ENCODE measurements at regions not wholly inside any gene's neighbourhood (a gene's known extent, or its start where the extent isn't known, plus 50 kb on each side); places are given as distances from the start of the nearest gene placed in this dataset.
"Not testable (repeated sequence)": the region's sequence is repeated elsewhere in the genome, so short reads cannot be mapped to it uniquely, and the experiment has no call there.

DNA sequence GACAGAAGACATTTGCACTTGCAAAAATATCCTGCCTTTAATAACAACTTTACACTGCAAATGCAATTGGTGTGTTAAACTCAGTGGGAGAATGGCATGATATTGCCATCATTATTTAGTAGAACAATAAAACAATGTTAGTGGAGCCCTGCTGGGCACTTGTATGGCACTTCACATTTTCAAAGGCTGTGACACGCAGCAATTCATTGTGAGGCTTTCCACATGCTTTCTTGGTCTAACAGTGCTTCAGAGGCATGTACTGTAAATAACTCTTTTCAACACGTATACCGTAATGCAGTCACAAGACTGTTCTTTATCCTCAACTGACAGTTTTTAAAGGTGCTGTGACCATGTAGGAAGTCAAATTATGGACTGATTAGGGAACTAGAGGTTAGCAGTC lies 155.5 kb upstream of the EPB41L4A start:
- peak; percentile 86 for DNase-seq

GRCh38 chr5:112576298-112576925 lies 157.3 kb upstream of the EPB41L4A start:
- DNase-seq: no peak

- DNase-seq: no peak
These were observed 158.0 kb upstream of the APC start for GRCh38 chr5:112579599-112580170.

- DNase-seq: no peak
These were observed 155.8 kb upstream of the APC start for GRCh38 chr5:112581811-112582320.

DNA sequence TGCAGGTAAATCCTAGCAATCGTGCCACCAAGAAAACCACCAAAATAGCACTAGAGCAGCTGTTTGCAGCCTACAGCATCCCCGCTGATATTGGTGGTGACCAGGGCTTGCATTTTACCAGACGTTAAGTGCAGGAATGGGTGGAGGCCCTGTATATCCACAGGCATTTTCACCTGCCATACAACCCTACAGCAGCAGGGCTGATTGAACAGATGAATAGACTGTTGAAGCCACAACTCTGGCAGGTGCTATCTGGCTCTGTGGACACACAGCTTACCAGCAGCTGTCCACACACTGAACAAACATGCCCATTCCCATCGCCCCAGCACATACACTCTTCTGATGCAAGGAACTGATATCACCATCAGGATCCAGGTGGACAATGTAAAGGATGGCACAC lies 154.5 kb upstream of the APC start:
- DNase-seq: peak; percentile 38

GRCh38 chr5:112584781-112585180 lies 152.9 kb upstream of the APC start:
- DNase-seq: no peak

DNA sequence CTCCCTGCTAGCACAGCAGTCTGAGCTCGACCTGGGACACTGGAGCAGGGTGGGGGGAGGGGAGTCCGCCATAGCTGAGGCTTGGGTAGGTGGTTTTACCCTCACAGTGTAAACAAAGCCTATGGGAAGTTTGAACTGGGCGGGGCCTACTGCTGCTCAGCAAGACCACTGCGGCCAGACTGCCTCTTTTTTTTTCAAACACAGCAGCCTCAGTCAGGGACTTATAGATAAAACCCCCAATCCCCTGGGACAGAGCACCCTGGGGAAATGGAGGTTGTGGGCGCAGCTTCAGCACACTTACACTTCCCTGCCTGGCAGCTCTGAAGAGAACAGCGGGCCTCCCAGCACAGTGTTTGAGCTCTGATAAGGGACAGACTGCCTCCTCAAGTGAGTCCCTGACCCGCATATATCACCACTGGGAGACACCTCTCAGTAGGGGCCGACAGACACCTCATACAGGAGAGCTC lies 151.1 kb upstream of the APC start:
- DNase-seq: peak; percentile 33

DNA sequence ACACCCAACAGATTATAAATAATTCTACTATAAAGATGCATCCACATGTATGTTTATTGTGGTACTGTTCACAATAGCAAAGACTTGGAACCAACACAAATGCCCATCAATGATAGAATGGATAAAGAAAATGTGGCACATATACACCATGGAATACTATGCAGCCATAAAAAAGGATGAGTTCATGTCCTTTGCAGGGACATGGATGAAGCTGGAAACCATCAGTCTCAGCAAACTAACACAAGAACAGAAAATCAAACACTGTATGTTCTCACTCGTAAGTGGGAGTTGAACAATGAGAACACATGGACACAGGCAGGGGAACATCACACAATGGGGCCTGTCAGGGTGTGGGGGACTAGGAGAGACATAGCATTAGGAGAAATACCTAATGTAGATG lies 146.8 kb upstream of the APC start:
- DNase-seq: not testable (repeated sequence)

DNA sequence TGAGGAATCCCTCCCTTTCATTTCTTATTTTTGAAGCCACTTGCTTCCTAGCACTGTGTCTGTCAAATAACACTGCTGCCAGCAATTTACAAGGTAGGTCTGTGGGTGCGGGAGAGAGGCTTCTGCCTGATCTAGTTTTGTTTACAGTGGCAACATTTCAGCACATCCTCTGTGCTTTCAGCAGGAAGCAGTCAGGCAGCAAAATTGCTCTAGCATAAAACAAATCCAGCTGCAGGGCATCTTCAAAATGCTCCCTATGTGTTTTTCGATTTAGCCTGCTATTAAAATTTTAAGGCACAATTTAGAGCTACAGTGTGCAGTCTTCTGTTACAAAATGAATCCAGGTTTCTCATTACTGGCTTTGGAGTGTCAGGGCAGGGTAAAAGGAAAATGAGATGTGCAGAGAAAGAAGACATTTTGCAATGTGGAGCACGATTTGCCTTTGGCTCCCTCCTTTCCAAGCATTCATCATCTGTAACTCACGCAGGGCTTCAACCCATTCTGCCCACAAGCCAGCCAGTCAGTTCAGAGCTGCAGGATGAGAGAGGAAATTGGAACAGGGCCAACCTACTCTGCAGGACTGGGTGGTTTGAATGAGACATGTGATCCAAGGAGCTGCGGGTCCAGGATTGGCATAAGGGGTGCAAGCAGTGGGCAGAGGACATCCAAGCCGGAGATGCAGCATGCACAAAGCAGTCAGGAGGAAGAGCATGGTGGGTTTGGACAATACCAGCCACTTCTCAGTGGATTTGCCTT lies 143.4 kb upstream of the APC start:
- peak; percentile 81 for DNase-seq

- no peak for DNase-seq
These were observed 142.7 kb upstream of the APC start for GRCh38 chr5:112594941-112595340.

DNA sequence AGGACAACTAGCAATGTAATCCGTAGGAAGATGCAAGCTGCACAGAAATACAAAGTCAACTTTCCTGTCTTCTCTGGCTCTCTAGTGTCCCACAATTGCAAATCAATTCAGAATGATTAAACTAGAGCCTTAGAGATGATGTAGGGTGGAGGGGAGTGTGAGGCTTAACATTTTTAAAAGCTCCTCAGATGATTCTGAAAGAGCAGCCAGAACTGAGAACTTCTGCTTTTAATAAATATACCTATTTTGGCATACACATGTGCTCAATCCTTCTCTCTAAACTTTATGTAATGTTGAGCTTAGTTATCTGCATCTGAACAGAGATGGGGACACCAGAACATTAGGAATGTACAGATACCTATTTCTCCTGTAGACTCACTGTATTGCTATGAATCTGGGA lies 139.9 kb upstream of the APC start:
- DNase-seq: no peak

GRCh38 chr5:112600510-112600909 lies 137.2 kb upstream of the APC start:
- DNase-seq: not testable (repeated sequence)

- peak; percentile 15 for DNase-seq
These were observed 132.7 kb upstream of the APC start for GRCh38 chr5:112604732-112605630.

GRCh38 chr5:112608975-112609374 lies 128.7 kb upstream of the APC start:
- no peak for DNase-seq

- DNase-seq: no peak
These were observed 125.0 kb upstream of the APC start for GRCh38 chr5:112612663-112613062.

- DNase-seq: no peak
These were observed 123.4 kb upstream of the APC start for GRCh38 chr5:112614285-112614684.

DNA sequence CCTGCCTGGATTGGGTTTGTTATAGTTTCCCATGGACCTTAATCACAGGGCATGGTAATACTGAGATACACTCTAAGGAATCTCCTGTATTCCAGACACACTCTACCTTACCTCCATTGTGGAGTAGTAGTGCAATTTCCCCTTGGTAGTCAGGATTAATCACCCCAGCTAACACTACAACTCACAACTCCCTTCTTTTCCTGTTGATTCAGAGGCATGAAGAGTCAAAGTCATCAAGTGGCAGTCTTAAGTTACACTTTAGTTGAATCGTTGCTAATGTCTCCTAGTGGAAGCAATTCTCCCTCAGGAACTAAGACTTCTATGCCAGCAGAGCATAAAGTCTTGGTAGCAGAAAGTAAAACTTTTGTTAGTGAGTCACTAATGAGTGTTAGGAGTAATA lies 122.7 kb upstream of the APC start:
- DNase-seq: no peak

DNA sequence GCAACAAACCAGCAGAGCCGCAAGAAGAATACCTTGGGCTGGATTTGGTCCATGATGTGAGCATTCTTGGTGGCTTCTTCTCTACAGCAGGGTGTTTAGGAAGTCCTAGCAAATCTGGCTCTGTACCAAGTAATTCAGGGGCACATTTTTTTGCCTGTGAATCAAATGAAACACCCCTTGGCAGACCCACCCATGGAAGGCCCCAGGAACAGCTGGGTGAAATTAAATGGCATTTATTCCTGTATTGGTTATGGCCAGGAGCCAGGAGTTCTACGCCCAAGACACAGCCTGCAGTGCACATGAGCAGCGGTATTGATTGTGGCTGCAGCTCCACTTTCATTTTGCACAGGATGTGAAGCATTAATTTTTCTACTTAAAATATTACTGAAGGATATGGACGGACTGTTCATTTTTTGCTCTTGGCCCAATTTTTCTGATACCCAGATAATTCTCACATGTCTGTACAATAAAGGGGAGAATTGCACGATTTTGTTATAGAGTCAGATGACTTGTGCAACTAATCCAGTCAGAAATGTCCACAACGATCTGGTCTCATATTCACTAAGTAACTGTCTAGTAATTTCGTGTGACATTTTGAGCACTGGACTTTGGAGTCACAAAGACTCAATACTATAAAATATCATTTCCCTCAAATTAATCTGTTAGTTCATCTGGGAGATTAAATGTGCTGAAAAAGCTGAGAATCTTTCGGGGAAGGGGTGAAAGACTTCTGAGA lies 120.7 kb upstream of the APC start:
- peak; percentile 87 for DNase-seq

GRCh38 chr5:112625246-112625645 lies 112.4 kb upstream of the APC start:
- no peak for DNase-seq

DNA sequence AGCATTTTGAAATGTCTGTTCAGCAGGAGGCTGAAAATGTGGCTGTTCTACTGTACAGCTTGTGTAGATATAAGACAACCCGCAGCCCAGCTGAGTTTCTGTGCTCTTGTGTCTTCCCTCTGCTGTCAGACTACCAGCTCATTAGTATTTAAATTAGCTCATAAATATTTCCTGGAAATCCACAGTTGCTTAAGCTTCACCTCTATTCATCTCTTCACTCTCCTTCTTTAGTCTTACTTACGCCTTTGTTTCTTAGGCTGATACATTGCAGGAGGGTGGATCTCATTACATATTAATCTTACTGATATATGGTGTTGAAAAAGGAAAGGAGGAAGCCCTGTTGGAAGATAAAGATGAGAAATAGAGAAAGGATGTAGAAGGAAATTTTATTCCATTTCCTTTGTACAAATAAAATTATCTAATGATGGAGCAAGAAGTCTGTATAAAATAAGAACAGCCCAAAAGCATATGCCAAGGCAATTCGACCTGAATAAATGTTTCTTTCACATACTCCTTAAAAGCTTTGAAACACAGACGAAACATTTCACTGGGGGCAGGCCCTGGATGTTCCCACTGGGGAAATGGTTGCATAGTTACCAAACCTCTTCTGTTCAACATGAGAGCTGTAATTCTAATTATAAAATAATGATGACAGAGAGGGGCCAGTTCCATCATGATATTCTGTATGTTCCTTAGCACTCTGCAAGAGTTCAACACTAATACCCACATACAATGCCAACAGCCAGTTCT lies 111.8 kb upstream of the APC start:
- peak; percentile 16 for DNase-seq

DNA sequence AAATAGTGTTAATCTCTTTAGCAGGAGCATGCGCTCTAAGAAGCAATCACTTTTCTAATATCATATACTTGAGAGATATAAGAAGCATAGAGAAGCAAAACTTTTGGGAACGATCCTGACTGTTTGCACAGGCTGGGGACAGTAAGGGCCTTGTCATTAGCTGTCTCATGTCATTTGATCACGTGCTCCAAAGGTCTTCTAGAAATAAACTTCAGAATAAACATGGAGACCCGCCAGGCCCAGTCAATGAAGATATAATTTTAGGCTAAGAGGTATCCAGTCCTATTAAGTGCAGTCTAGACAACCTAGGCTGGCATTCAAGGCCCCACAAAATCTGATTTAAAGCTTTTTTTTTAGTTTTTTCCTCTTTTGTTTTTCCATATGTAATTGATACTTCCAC lies 111.0 kb upstream of the APC start:
- no peak for DNase-seq
